Mesenchymal stem cell (in vitro differentiated cells and primary cell): ENCODE measurements at regions not wholly inside any gene's neighbourhood (a gene's known extent, or its start where the extent isn't known, plus 50 kb on each side); places are given as distances from the start of the nearest gene placed in this dataset.

ENCODE experiments used
- DNase-seq: peaks from one replicate; pipeline ENCODE4 v3.0.0-alpha.2; 2013
- H2AFZ ChIP-seq: one replicate; pipeline ENCODE4 v1.6.1; 2013; ENCODE audit warnings: low read depth, mild to moderate bottlenecking, control low read depth, inconsistent platforms, low read length, moderate library complexity
- H2AK5ac ChIP-seq: 2 replicates; pipeline ENCODE4 v1.6.1; 2013; ENCODE audit warnings: low read length, moderate library complexity, mild to moderate bottlenecking, inconsistent platforms; ENCODE audit not compliant: severe bottlenecking
- H2BK120ac ChIP-seq: one replicate; pipeline ENCODE4 v1.6.1; 2013; ENCODE audit warnings: low read depth, mild to moderate bottlenecking, inconsistent platforms, low read length, moderate library complexity
- H2BK12ac ChIP-seq, 2 experiments: one replicate each; pipeline ENCODE4 v1.6.1; 2013; ENCODE audit warnings: inconsistent platforms in 2 of 2, low read length in 2 of 2, mild to moderate bottlenecking in 2 of 2, moderate library complexity in 2 of 2, control low read depth in 1 of 2
- H2BK15ac ChIP-seq: one replicate; pipeline ENCODE4 v1.6.1; 2013; ENCODE audit warnings: mild to moderate bottlenecking, low read depth, inconsistent platforms; ENCODE audit not compliant: poor library complexity, severe bottlenecking
- H2BK5ac ChIP-seq: 2 replicates; pipeline ENCODE4 v1.6.1; 2013; ENCODE audit warnings: low read depth, mild to moderate bottlenecking, low read length, control low read depth, inconsistent platforms; ENCODE audit not compliant: poor library complexity, severe bottlenecking
- H3K14ac ChIP-seq, 2 experiments: one replicate each; pipeline ENCODE4 v1.6.1; 2013; ENCODE audit warnings: inconsistent platforms in 2 of 2, low read length in 2 of 2, control low read depth in 1 of 2, mild to moderate bottlenecking in 1 of 2, moderate library complexity in 1 of 2
- H3K18ac ChIP-seq, 2 experiments: one replicate each; pipeline ENCODE4 v1.6.1; 2013; ENCODE audit warnings: inconsistent platforms in 2 of 2, low read length in 2 of 2, control low read depth in 1 of 2, low read depth in 1 of 2, mild to moderate bottlenecking in 1 of 2
- H3K23ac ChIP-seq, 2 experiments: one replicate each; pipeline ENCODE4 v1.6.1; 2013; ENCODE audit warnings: inconsistent platforms in 2 of 2, low read length in 2 of 2, mild to moderate bottlenecking in 2 of 2, moderate library complexity in 2 of 2, control low read depth in 1 of 2
- H3K27ac ChIP-seq: 2 replicates; pipeline ENCODE4 v1.5.1; 2013; ENCODE audit warnings: mild to moderate bottlenecking, moderate library complexity, low read length, control low read depth, inconsistent platforms; ENCODE audit not compliant: poor library complexity, severe bottlenecking
- H3K27me3 ChIP-seq, 2 experiments: 2 replicates each; pipeline versions ENCODE4 v1.6.1 to v1.7.0; 2013; ENCODE audit warnings: low read length in 2 of 2, mild to moderate bottlenecking in 2 of 2, moderate library complexity in 2 of 2, control low read depth in 1 of 2, inconsistent platforms in 1 of 2; ENCODE audit not compliant: control insufficient read depth in 1 of 2, insufficient read depth in 1 of 2
- H3K36me3 ChIP-seq, 2 experiments: 2 replicates each; pipeline versions ENCODE4 v1.6.1 to v1.7.0; 2013; ENCODE audit warnings: low read length in 2 of 2, control low read depth in 1 of 2, inconsistent platforms in 1 of 2, low read depth in 1 of 2, mild to moderate bottlenecking in 1 of 2; ENCODE audit not compliant: insufficient read depth in 2 of 2, control insufficient read depth in 1 of 2
- H3K4ac ChIP-seq, 2 experiments: one replicate each; pipeline ENCODE4 v1.6.1; 2013; ENCODE audit warnings: inconsistent platforms in 2 of 2, low read length in 2 of 2, mild to moderate bottlenecking in 2 of 2, moderate library complexity in 2 of 2, control low read depth in 1 of 2, low read depth in 1 of 2
- H3K4me1 ChIP-seq: 2 replicates; pipeline ENCODE4 v1.6.1; 2013; ENCODE audit warnings: low read depth, low read length, control low read depth; ENCODE audit not compliant: control insufficient read depth, insufficient read depth
- H3K4me2 ChIP-seq: 2 replicates; pipeline ENCODE4 v1.6.1; 2013; ENCODE audit warnings: low read length, mild to moderate bottlenecking, inconsistent platforms; ENCODE audit not compliant: poor library complexity, severe bottlenecking
- H3K4me3 ChIP-seq, 2 experiments: 2 replicates each; pipeline versions ENCODE4 v1.5.1 to v1.7.0; 2013; ENCODE audit warnings: low read length in 2 of 2, mild to moderate bottlenecking in 2 of 2, control low read depth in 1 of 2, low read depth in 1 of 2; ENCODE audit not compliant: insufficient read depth in 1 of 2
- H3K79me1 ChIP-seq: replicated peaks from 2 replicates; pipeline ENCODE4 v1.6.1; 2013; ENCODE audit warnings: mild to moderate bottlenecking, control low read depth, low read length, inconsistent platforms; ENCODE audit not compliant: poor library complexity, severe bottlenecking
- H3K9ac ChIP-seq: 2 replicates; pipeline ENCODE4 v1.7.0; 2013; ENCODE audit warnings: mild to moderate bottlenecking, low read length, moderate library complexity
- H3K9me3 ChIP-seq: 2 replicates; pipeline ENCODE4 v1.7.0; 2013; ENCODE audit warnings: mild to moderate bottlenecking, low read length; ENCODE audit not compliant: control insufficient read depth
- H4K8ac ChIP-seq: one replicate; pipeline ENCODE4 v1.6.1; 2013; ENCODE audit warnings: inconsistent platforms, mild to moderate bottlenecking, low read length, moderate library complexity
- H4K91ac ChIP-seq: one replicate; pipeline ENCODE4 v1.6.1; 2013; ENCODE audit warnings: mild to moderate bottlenecking, low read length, inconsistent platforms
- WGBS: methylation state at CpG from one replicate; pipeline ENCODE4 v1.1.7; 2013; ENCODE audit warnings: mixed read lengths; 5-methylcytosine and 5-hydroxymethylcytosine counted together

GRCh38 chr7:116443101-116443523 is 56.4 kb upstream of the CAV2 start:
- no CpG with 5 or more reads among the region's 1 CpG for WGBS
- H4K8ac ChIP-seq = no peak overlapping the region

DNA sequence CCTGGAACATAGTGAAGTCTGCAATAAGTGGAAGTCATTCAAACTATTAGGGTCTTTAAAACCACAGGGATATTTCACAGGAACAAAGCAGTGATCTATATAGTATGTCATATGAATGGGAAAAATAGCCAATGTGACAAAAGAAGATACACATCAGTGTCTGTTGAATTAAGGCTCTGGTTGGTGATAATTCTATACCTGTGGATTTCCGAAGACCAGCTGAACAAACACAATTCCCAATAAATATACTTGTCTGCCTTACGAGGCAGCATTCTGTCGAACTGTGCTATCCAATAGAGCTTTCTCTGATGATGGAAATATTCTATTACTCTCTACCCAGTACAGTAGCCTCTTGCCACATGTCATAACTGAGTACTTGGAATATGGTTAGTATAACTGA is 55.9 kb upstream of the CAV2 start:
- H2AFZ ChIP-seq = no peak overlapping the region
- H2AK5ac ChIP-seq = no peak overlapping the region
- no peak overlapping the region for H4K91ac ChIP-seq
- H3K79me1 ChIP-seq = no peaks in the 10 kb centered on the region
- no peaks in the 10 kb centered on the region for H3K36me3 ChIP-seq
- no peaks in the 10 kb centered on the region for H3K9me3 ChIP-seq
- H3K14ac ChIP-seq = no peak overlapping the region
- H2BK120ac ChIP-seq = no peak overlapping the region
- WGBS = 80% methylated on average over 2 of the region's 3 CpGs
- H3K4me2 ChIP-seq = no peak overlapping the region
- no peak overlapping the region for H3K23ac ChIP-seq
- DNase-seq = no peak
- no peak overlapping the region for H2BK15ac ChIP-seq
- no peaks in the 10 kb centered on the region for H3K27me3 ChIP-seq
- no peak overlapping the region for H3K4me3 ChIP-seq
- no peak overlapping the region for H2BK5ac ChIP-seq
- peaks cover 4% of the 10 kb centered on the region for H3K4me1 ChIP-seq
- H3K27ac ChIP-seq = peak overlapping the region; percentile 85
- peak overlapping the region; percentile 58 for H3K9ac ChIP-seq
- no peak overlapping the region for H3K4ac ChIP-seq
- no peak overlapping the region for H4K8ac ChIP-seq
- no peak overlapping the region for H2BK12ac ChIP-seq
- no peak overlapping the region for H3K18ac ChIP-seq

More at GRCh38 chr7:116443101-116443523, 56.4 kb upstream of the CAV2 start:
- H3K27ac ChIP-seq = peak overlapping the region; percentile 85
- no peak overlapping the region for H2BK15ac ChIP-seq
- no peaks in the 10 kb centered on the region for H3K9me3 ChIP-seq
- no peak overlapping the region for H2AK5ac ChIP-seq
- H3K14ac ChIP-seq = no peak overlapping the region
- peaks cover 4% of the 10 kb centered on the region for H3K4me1 ChIP-seq
- H3K23ac ChIP-seq = no peak overlapping the region
- H2BK12ac ChIP-seq = no peak overlapping the region
- no peak overlapping the region for H3K18ac ChIP-seq
- H3K4ac ChIP-seq = no peak overlapping the region
- no peak overlapping the region for H4K91ac ChIP-seq
- H3K27me3 ChIP-seq = no peaks in the 10 kb centered on the region
- no peak overlapping the region for H3K4me2 ChIP-seq
- no peak overlapping the region for H2AFZ ChIP-seq
- H2BK120ac ChIP-seq = no peak overlapping the region
- no peaks in the 10 kb centered on the region for H3K79me1 ChIP-seq
- peak; percentile 82 for DNase-seq
- H3K36me3 ChIP-seq = no peaks in the 10 kb centered on the region
- H2BK5ac ChIP-seq = no peak overlapping the region
- H3K9ac ChIP-seq = peak overlapping the region; percentile 87
- H3K4me3 ChIP-seq = no peak overlapping the region

DNA sequence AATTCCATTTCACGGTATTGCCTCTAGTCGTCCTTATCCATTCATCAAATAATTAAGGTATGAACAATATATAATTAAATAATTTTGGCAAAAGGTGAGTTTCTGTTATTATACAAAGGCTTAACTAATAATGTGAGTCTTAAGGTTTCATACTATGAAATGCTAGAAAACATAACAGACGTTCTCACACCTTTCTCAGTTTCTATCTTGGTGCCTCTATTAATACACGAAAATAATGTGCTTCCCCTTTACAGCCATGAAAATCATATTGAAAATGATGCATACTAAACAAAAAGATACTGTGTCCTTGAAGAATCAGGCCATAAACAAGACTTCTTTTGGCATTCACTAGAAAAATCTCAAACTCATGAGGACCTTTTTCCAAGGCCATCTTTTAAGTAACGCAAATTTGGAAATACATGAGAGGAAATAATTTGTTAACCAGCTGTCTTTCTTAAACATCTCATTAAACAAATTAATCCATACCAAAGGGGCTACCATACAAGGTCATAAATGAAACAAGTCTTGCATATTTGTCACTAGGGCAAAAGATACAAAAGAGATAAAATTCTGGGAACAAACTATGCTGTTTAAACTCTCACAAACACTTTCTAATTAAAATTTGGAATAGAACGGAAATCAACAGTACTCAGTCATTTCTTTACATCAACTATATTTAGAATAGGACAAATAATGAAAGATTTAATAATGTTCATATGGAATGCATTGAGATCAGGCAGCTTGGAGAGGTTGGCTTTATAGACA is 53.9 kb upstream of the CAV2 start:
- H3K27me3 ChIP-seq = no peaks in the 10 kb centered on the region
- no peak overlapping the region for H3K27ac ChIP-seq
- no peaks in the 10 kb centered on the region for H3K79me1 ChIP-seq
- no peak overlapping the region for H3K4me3 ChIP-seq
- no peak overlapping the region for H4K8ac ChIP-seq
- no peak overlapping the region for H2BK12ac ChIP-seq
- no peak overlapping the region for H2AK5ac ChIP-seq
- no peak overlapping the region for H2BK120ac ChIP-seq
- no peak for DNase-seq
- peaks cover 4% of the 10 kb centered on the region for H3K4me1 ChIP-seq
- no peak overlapping the region for H3K23ac ChIP-seq
- H2BK15ac ChIP-seq = no peak overlapping the region
- no peak overlapping the region for H3K14ac ChIP-seq
- 93% methylated on average over 2 of the region's 6 CpGs for WGBS
- H3K4me2 ChIP-seq = no peak overlapping the region
- no peak overlapping the region for H3K18ac ChIP-seq
- no peaks in the 10 kb centered on the region for H3K9me3 ChIP-seq
- no peaks in the 10 kb centered on the region for H3K36me3 ChIP-seq
- H3K4ac ChIP-seq = no peak overlapping the region
- no peak overlapping the region for H2AFZ ChIP-seq
- no peak overlapping the region for H3K9ac ChIP-seq
- H4K91ac ChIP-seq = no peak overlapping the region
- H2BK5ac ChIP-seq = no peak overlapping the region

DNA sequence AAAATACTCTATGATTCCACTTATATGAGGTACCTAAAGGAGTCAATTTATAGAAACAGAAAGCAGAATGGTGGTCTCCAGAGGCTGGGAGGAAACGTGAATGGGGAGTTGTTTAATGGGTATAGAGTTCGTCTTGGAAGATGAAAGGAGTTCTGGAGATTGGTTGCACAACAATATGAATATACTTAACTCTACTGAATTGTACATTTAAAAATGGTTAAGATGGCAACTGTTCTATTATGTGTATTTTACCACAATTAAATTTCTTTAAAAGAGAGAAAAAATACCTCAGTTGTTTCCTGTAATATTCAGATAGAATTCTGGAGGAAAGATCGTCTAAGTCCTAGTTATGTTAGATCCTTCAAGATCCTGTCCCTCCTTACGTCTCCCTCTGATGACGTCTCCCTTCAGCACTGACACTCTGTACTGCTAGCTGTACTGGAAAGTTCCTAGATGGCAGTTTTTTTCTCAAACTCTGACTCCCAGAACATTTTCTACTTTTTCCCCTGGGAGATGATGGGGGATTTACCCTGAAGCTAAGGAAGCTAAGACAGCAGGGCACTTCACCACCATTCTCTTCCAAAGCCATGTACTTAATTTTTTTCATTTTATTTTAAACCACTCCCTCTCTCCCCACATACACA is 53.2 kb upstream of the CAV2 start:
- Histone ChIP-seq H3K4me1 (peaks cover 4% of the 10 kb centered on the region), H3K27ac (no peak overlapping the region), H3K4me3 (no peak overlapping the region), H2BK12ac (no peak overlapping the region), H3K4ac (no peak overlapping the region), H3K4me2 (no peak overlapping the region), H2BK15ac (no peak overlapping the region), H3K79me1 (no peaks in the 10 kb centered on the region), H2AK5ac (peak overlapping the region; percentile 1), H4K91ac (no peak overlapping the region), H3K9me3 (no peaks in the 10 kb centered on the region), H3K27me3 (no peaks in the 10 kb centered on the region), H2BK5ac (no peak overlapping the region), H3K23ac (no peak overlapping the region), H3K36me3 (no peaks in the 10 kb centered on the region), H2AFZ (no peak overlapping the region), H4K8ac (no peak overlapping the region), H3K9ac (no peak overlapping the region), H2BK120ac (no peak overlapping the region), H3K14ac (no peak overlapping the region), H3K18ac (no peak overlapping the region)
- 81% methylated on average over 3 of the region's 5 CpGs for WGBS
- peak; percentile 71 for DNase-seq
